ENCODE measurements at regions not wholly inside any gene's neighbourhood (a gene's known extent, or its start where the extent isn't known, plus 50 kb on each side); places are given as distances from the start of the nearest gene placed in this dataset.

DNA sequence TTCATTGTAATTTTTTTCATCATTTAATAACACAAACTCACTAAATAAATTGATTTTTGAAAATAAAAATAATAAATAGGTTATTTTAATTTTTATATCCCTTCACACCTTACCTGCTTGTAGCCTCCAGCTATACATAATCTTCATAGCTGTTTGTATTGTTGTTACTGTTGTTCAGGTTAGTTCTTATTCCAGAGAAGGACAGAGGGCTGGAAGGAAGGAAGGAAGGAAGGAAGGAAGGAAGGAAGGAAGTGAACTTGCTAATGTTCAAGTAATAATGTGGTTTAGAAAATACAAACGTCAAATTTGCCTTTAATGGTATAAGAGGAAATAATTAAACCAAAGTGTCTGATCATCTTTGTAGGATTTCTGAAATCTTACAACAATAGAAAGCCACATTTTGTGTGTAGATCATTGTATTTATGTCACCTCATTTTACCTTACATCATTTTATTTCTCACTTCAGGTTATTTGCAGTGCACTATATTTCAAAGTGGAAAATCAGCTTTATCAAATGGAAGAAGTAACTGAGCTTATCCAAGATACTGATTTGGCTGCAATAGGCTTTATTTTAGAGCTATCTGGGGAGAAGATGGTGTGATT lies 660.0 kb upstream of the CCDC54 start:
- CTCF ChIA-PET = no interaction called here
- Histone ChIP-seq H3K9me3 (no peaks in the 10 kb centered on the region), H3K27ac (ENCODE audit: low read length) (no peak overlapping the region), H3K4me1 (ENCODE audit: control insufficient read depth in 1 of 2, extremely low read depth in 1 of 2, insufficient read depth in 2 of 2, low read length in 2 of 2) (no peaks in the 10 kb centered on the region), H3K36me3 (ENCODE audit: control insufficient read depth in 2 of 2, extremely low read depth in 1 of 2, insufficient read depth in 1 of 2, low read length in 1 of 2) (no peaks in the 10 kb centered on the region), H3K4me3 (ENCODE audit: control insufficient read depth in 1 of 2, extremely low read depth in 1 of 2, low read length in 1 of 2) (no peak overlapping the region), H3K27me3 (replicated peaks in 1 of 2; ENCODE audit: control insufficient read depth in 2 of 2, extremely low read depth in 1 of 2, insufficient read depth in 2 of 2, low read length in 1 of 2) (peaks cover 0 to 10% of the 10 kb centered on the region in 2 experiments)
- POLR2A ChIA-PET = no interaction called here
- no peaks in the 10 kb centered on the region for H3K36me3 Mint-ChIP-seq
- H3K27ac Mint-ChIP-seq = no peak overlapping the region
- DNase-seq (no peak), ATAC-seq (replicated peaks in 1 of 4) (no peak)
- no peak overlapping the region for H3K4me3 Mint-ChIP-seq
- no CpG with 5 or more reads among the region's 1 CpG for WGBS (ENCODE audit: insufficient coverage)
- H3K27me3 Mint-ChIP-seq = no peaks in the 10 kb centered on the region
- no peaks in the 10 kb centered on the region for H3K9me3 Mint-ChIP-seq
- H3K4me1 Mint-ChIP-seq = no peaks in the 10 kb centered on the region

DNA sequence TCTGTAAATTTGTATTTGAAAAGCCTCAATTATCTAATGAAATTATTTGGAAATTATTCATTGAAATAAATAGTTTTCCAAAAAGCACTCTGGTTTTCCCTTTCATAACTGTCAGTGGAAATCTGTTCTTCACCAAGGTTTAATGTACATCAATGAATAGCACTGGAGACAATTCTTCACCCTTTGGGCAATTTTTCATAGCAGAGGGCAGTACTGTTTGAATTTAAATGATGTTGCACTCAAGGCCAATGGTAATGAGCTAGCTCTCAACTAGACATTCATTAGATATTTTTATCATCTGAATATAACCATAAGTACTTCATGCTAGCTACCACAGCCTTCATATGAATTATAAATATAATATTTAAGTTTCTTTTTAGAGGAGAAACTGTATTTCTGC lies 658.2 kb upstream of the CCDC54 start:
- no peak for DNase-seq
- H3K36me3 Mint-ChIP-seq = no peaks in the 10 kb centered on the region
- H3K4me3 ChIP-seq (ENCODE audit: control insufficient read depth in 1 of 2, extremely low read depth in 1 of 2, low read length in 1 of 2) = no peak overlapping the region
- H3K27ac Mint-ChIP-seq = no peak overlapping the region
- H3K27me3 Mint-ChIP-seq = peaks cover 0 to 3% of the 10 kb centered on the region in 2 donors
- no peaks in the 10 kb centered on the region for H3K36me3 ChIP-seq (ENCODE audit: control insufficient read depth in 2 of 2, extremely low read depth in 1 of 2, insufficient read depth in 1 of 2, low read length in 1 of 2)
- no peak overlapping the region for H3K27ac ChIP-seq (ENCODE audit: low read length)
- H3K4me1 ChIP-seq (ENCODE audit: control insufficient read depth in 1 of 2, extremely low read depth in 1 of 2, insufficient read depth in 2 of 2, low read length in 2 of 2) = no peaks in the 10 kb centered on the region
- CTCF ChIA-PET = no interaction called here
- no peak overlapping the region for H3K4me3 Mint-ChIP-seq
- no peaks in the 10 kb centered on the region for H3K9me3 ChIP-seq
- POLR2A ChIA-PET = no interaction called here
- H3K4me1 Mint-ChIP-seq = no peaks in the 10 kb centered on the region
- peaks cover 0 to 10% of the 10 kb centered on the region in 2 experiments for H3K27me3 ChIP-seq (replicated peaks in 1 of 2; ENCODE audit: control insufficient read depth in 2 of 2, extremely low read depth in 1 of 2, insufficient read depth in 2 of 2, low read length in 1 of 2)
- H3K9me3 Mint-ChIP-seq = no peaks in the 10 kb centered on the region
- no peak for ATAC-seq (replicated peaks in 1 of 4)

GRCh38 chr3:106719583-106719982 lies 657.7 kb upstream of the CCDC54 start:
- Histone ChIP-seq H3K27ac (ENCODE audit: low read length) (no peak overlapping the region), H3K9me3 (no peaks in the 10 kb centered on the region), H3K4me1 (ENCODE audit: control insufficient read depth in 1 of 2, extremely low read depth in 1 of 2, insufficient read depth in 2 of 2, low read length in 2 of 2) (no peaks in the 10 kb centered on the region), H3K4me3 (ENCODE audit: control insufficient read depth in 1 of 2, extremely low read depth in 1 of 2, low read length in 1 of 2) (no peak overlapping the region), H3K27me3 (replicated peaks in 1 of 2; ENCODE audit: control insufficient read depth in 2 of 2, extremely low read depth in 1 of 2, insufficient read depth in 2 of 2, low read length in 1 of 2) (peaks cover 0 to 10% of the 10 kb centered on the region in 2 experiments), H3K36me3 (ENCODE audit: control insufficient read depth in 2 of 2, extremely low read depth in 1 of 2, insufficient read depth in 1 of 2, low read length in 1 of 2) (no peaks in the 10 kb centered on the region)
- Mint-ChIP-seq H3K4me1 (no peaks in the 10 kb centered on the region), H3K9me3 (no peaks in the 10 kb centered on the region), H3K36me3 (no peaks in the 10 kb centered on the region), H3K27ac (no peak overlapping the region), H3K4me3 (no peak overlapping the region), H3K27me3 (peaks cover 0 to 5% of the 10 kb centered on the region in 2 donors)
- DNase-seq (no peak), ATAC-seq (replicated peaks in 1 of 4) (no peak)
- WGBS (ENCODE audit: insufficient coverage) = no CpG with 5 or more reads among the region's 2 CpGs
- POLR2A ChIA-PET = no interaction called here
- CTCF ChIA-PET = no interaction called here

- Mint-ChIP-seq H3K27me3 (peaks cover 0 to 5% of the 10 kb centered on the region in 2 donors), H3K36me3 (no peaks in the 10 kb centered on the region), H3K4me3 (no peak overlapping the region), H3K27ac (no peak overlapping the region), H3K9me3 (no peaks in the 10 kb centered on the region), H3K4me1 (no peaks in the 10 kb centered on the region)
- ATAC-seq (replicated peaks in 1 of 4) (no peak), DNase-seq (no peak)
- H3K36me3 ChIP-seq (ENCODE audit: control insufficient read depth in 2 of 2, extremely low read depth in 1 of 2, insufficient read depth in 1 of 2, low read length in 1 of 2) = no peaks in the 10 kb centered on the region
- POLR2A ChIA-PET = no interaction called here
- WGBS (ENCODE audit: insufficient coverage) = 90% methylated on average over 9 of the region's 9 CpGs
- H3K4me1 ChIP-seq (ENCODE audit: control insufficient read depth in 1 of 2, extremely low read depth in 1 of 2, insufficient read depth in 2 of 2, low read length in 2 of 2) = no peaks in the 10 kb centered on the region
- no peak overlapping the region for H3K4me3 ChIP-seq (ENCODE audit: control insufficient read depth in 1 of 2, extremely low read depth in 1 of 2, low read length in 1 of 2)
- no peaks in the 10 kb centered on the region for H3K9me3 ChIP-seq
- CTCF ChIA-PET = interaction anchor here in 1 of 2 donors (0.5 kb wide), 1 partner anchor 27 kb away, joined by 6 read pairs; no protein-coding TSS in a partner anchor
- H3K27ac ChIP-seq (ENCODE audit: low read length) = no peak overlapping the region
- peaks cover 0 to 10% of the 10 kb centered on the region in 2 experiments for H3K27me3 ChIP-seq (replicated peaks in 1 of 2; ENCODE audit: control insufficient read depth in 2 of 2, extremely low read depth in 1 of 2, insufficient read depth in 2 of 2, low read length in 1 of 2)
Measured at GRCh38 chr3:106720510-106720909, 656.7 kb upstream of the CCDC54 start.

DNA sequence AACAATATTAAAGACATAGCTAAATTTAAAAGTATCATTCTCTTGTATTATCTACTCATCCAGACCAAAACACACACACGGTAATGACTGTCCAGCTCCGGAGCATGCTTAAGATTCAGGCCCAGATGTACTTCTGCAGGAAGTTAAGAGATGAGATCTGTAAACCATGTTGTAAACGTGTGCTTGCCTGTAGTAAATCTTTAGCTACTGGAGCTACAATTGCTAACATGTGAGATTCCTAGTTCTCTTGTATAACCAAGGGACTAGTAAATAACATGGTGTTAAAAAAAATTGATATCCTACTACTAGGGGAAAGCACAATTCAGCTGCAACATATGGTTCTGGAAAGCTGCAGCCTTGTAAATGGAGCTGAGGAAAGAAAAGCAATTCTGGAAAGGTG lies 651.7 kb upstream of the CCDC54 start:
- WGBS (ENCODE audit: insufficient coverage) = no CpG with 5 or more reads among the region's 3 CpGs
- Mint-ChIP-seq H3K36me3 (no peaks in the 10 kb centered on the region), H3K4me3 (no peak overlapping the region), H3K27ac (no peak overlapping the region), H3K4me1 (no peaks in the 10 kb centered on the region), H3K9me3 (no peaks in the 10 kb centered on the region), H3K27me3 (peaks cover 0 to 7% of the 10 kb centered on the region in 2 donors)
- H3K27ac ChIP-seq (ENCODE audit: low read length) = no peak overlapping the region
- H3K4me1 ChIP-seq (ENCODE audit: control insufficient read depth in 1 of 2, extremely low read depth in 1 of 2, insufficient read depth in 2 of 2, low read length in 2 of 2) = no peaks in the 10 kb centered on the region
- CTCF ChIA-PET = no interaction called here
- H3K36me3 ChIP-seq (ENCODE audit: control insufficient read depth in 2 of 2, extremely low read depth in 1 of 2, insufficient read depth in 1 of 2, low read length in 1 of 2) = no peaks in the 10 kb centered on the region
- no peaks in the 10 kb centered on the region for H3K9me3 ChIP-seq
- peaks cover 0 to 7% of the 10 kb centered on the region in 2 experiments for H3K27me3 ChIP-seq (replicated peaks in 1 of 2; ENCODE audit: control insufficient read depth in 2 of 2, extremely low read depth in 1 of 2, insufficient read depth in 2 of 2, low read length in 1 of 2)
- DNase-seq (no peak), ATAC-seq (replicated peaks in 1 of 4) (no peak)
- no peak overlapping the region for H3K4me3 ChIP-seq (ENCODE audit: control insufficient read depth in 1 of 2, extremely low read depth in 1 of 2, low read length in 1 of 2)
- POLR2A ChIA-PET = no interaction called here

DNA sequence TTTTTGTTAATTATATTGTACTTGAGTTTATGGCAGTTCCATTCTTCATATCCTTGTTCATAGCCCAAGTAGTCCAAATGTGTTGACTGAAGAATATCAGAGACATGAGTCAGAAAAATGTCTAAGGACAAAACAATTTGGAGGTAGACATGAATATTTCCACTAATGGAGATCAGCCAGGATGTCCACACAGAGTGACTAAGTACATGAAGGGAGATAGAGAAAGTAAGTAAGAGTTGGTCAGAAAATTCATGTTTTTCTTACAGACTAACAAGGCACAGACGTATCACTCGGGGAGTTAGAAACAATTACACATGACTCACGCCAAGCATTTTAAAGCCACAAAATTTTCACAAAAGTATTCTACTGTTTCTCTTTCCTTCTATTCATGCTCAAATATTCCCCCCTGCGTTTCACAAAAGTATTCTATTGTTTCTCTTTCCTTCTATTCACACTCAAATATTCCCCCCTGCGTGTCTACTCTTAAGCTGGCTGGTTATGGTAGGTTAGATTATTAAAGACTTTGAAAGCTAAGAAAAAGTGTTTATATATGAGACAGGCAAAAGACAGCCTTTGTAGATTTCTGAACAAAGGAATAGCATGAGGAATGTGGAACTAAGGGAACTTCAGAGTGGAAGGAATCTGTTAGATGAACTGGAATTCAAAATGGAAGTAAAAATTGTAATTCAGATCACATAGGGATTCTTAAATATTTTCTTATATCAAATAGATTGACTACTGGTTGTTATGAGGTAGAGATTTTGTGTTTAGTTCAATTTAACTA lies 648.7 kb upstream of the CCDC54 start:
- ChIA-PET POLR2A (no interaction called here), CTCF (no interaction called here)
- no peak overlapping the region for H3K27ac Mint-ChIP-seq
- Histone ChIP-seq H3K36me3 (ENCODE audit: control insufficient read depth in 2 of 2, extremely low read depth in 1 of 2, insufficient read depth in 1 of 2, low read length in 1 of 2) (no peaks in the 10 kb centered on the region), H3K27ac (ENCODE audit: low read length) (no peak overlapping the region), H3K4me3 (ENCODE audit: control insufficient read depth in 1 of 2, extremely low read depth in 1 of 2, low read length in 1 of 2) (no peak overlapping the region), H3K9me3 (no peaks in the 10 kb centered on the region), H3K27me3 (replicated peaks in 1 of 2; ENCODE audit: control insufficient read depth in 2 of 2, extremely low read depth in 1 of 2, insufficient read depth in 2 of 2, low read length in 1 of 2) (no peaks in the 10 kb centered on the region), H3K4me1 (ENCODE audit: control insufficient read depth in 1 of 2, extremely low read depth in 1 of 2, insufficient read depth in 2 of 2, low read length in 2 of 2) (no peaks in the 10 kb centered on the region)
- H3K27me3 Mint-ChIP-seq = peaks cover 0 to 7% of the 10 kb centered on the region in 2 donors
- ATAC-seq (replicated peaks in 1 of 4) (no peak), DNase-seq (no peak)
- H3K9me3 Mint-ChIP-seq = no peaks in the 10 kb centered on the region
- WGBS (ENCODE audit: insufficient coverage) = 94% methylated on average over 3 of the region's 5 CpGs
- no peak overlapping the region for H3K4me3 Mint-ChIP-seq
- no peaks in the 10 kb centered on the region for H3K36me3 Mint-ChIP-seq
- H3K4me1 Mint-ChIP-seq = no peaks in the 10 kb centered on the region
